ENCODE measurements at regions not wholly inside any gene's neighbourhood (a gene's known extent, or its start where the extent isn't known, plus 50 kb on each side); places are given as distances from the start of the nearest gene placed in this dataset.
A peak's percentile ranks its signal among the peaks of the same experiment; 100 is the strongest.

- DNase-seq = no peak
These were observed 206.4 kb upstream of the RPL38 start for GRCh38 chr17:73997059-73997458.

GRCh38 chr17:73998249-73998648 is 205.2 kb upstream of the RPL38 start:
- no peak for DNase-seq

GRCh38 chr17:73998653-73999645 is 204.5 kb upstream of the RPL38 start:
- DNase-seq = peak; percentile 77

DNA sequence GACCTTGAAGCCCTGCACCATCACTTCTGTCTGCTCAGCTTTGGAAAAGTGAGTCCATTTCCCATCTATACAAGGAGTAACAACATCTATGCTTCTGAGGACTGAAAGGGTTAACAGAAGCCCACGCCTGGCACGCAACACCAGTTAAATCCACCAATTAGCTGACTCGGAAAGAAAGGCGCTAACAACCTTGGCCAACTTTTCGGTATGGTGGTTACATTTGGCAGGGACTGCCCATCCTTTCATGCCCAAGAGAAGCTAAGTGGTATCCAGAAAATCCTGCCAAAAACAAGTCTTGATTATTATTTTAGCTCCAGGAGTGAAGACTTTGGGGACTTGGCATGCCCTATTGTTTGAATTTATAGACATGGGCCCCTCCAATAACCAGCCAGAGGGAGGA is 202.3 kb upstream of the RPL38 start:
- DNase-seq = no peak

DNA sequence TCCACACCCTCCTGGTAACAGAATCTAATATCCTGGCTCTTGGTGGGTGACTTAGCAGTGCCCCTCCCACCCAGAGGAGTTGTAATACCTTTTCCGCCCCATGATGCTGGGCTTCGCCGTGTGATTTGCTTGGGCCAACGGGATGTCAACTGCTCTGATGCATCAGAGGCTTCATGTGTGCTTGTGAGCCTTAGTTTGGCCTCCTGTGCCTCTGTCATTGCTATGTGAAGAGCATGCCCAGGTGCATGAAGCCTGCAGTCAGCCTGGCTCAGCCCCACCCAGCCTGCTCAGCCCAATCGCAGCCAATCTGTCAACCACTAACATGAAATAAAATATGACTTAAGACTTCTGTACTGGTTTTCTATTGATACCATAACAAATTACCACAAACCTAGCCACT is 201.2 kb upstream of the RPL38 start:
- no peak for DNase-seq

GRCh38 chr17:74004056-74004455 is 199.4 kb upstream of the RPL38 start:
- DNase-seq = no peak

DNA sequence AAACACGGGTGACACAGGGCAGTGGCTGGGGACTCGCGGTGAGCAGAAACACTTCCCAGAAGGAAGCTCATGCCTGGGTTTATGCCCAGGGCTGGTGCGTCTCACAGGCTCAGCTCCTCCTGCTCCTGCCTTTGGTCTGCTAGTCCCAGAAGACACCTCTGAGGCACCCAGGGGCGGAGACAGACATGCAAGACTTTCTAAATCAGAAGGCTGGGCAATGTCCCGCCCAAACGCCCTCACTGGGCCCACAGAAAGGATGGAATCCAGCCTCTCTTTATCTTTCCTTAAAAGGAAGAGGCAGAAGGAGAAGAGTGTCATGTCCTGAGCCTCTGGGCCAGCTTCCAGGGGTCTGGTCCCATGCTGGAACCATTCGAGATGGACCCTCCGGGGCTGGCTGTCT is 197.7 kb upstream of the RPL38 start:
- no peak for DNase-seq

DNA sequence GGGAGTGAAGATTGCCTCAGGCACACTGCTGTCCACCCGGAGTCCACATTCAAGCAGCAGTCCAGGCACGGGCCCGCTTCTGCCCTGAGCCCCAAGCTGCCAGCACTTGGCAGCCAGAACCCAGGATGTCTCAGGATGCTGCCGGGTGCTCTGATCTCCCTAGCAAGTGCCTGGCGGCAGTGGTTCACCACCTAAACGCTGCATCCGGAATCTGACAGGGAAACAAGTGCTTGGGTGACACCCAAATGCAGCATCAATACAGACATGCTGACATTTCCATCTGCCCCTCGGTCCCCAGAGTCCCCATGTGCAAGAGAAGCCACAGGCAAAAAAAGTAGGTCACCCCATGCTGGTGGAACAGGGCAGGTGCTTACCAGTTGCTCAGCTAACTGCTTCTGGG is 197.1 kb upstream of the RPL38 start:
- no peak for DNase-seq

- peak; percentile 61 for DNase-seq
These were observed 195.3 kb upstream of the RPL38 start for GRCh38 chr17:74008196-74008595.

DNA sequence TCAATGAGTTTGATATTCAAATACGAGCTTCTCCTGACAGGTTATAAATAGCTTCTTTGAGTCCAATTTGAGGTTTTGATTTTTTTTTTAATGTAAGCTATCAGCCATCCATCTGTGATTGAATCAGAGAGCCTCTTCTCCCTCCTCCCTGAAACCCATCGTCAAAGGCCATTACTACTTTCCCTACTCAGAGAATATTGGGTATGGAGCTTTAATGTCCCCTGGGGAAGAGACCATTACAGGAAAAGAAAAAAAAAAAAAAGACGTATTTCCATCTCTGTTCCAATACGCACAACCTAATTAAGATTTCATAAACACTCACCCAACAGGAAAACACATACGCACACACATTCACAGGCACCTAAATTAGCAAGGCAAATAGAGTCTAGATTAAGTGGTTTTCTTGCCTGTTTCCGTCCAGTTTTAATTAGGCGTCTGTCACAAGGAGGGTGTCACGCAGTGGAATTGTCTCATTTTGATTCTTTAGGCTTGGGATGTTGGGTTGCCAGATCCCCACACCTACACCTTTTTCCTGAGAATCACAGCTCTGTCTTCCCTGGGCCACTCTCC is 194.3 kb upstream of the RPL38 start:
- DNase-seq = no peak

GRCh38 chr17:74010903-74011302 is 192.6 kb upstream of the RPL38 start:
- no peak for DNase-seq

- no peak for DNase-seq
These were observed 191.5 kb upstream of the RPL38 start for GRCh38 chr17:74011966-74012365.

- DNase-seq = peak; percentile 51
These were observed 191.0 kb upstream of the RPL38 start for GRCh38 chr17:74012465-74012864.

DNA sequence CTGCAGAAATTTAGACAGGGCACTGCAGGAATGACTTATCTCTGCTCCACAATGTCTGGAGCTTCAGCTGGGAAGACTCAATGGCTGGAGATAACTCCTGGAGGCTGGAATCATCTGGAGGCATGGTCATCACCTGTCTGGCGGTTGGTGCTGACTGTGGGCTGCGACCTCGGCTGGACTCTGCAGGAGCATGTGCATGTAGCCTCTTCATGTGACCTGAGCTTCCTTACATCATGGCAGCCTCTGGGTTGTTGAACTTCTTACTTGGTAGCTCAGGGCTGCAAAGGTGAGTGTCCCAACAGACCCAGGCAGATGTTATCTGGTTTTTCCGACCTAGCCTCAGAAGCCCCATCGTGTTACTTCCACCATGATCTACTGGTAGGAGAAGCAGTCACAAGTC is 188.2 kb upstream of the RPL38 start:
- DNase-seq = no peak

DNA sequence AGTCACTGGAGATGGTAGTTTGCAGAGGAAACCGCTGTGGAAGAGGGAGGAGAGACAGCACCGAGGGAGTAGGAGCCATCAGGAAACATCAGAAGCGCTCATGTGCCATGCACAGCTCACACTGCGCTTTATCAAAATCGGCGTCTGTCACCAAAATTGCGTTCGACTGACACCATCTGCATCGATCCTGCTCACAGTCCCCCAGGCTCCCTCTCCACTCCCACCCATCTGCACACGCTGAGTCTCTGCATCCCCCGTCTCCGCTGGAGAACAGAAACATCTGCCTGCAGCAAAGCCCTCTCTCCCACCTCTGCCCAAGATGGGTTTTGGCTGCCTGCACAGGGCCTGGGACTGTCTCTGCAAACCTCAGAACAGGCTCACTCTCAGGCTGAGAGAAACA is 187.5 kb upstream of the RPL38 start:
- DNase-seq = no peak

DNA sequence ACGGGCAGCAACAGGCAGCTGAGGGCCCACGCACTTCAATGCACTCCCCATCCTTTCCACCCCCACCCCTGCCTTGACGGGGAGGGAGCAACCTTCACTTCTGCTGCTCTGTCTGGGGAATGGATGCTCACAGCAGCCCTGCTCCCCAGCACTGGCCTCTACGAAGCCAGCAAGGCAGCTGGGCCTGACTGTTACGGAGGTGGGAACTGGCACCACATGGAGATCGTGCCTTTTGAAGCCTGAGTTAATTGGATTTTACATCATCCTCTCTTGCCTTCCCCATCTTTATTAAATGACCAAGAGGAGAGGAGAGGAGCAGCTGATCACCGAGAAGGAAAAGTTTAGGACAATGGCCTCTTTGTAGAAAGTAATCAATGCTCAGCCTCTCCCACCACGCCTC is 187.0 kb upstream of the RPL38 start:
- no peak for DNase-seq

DNA sequence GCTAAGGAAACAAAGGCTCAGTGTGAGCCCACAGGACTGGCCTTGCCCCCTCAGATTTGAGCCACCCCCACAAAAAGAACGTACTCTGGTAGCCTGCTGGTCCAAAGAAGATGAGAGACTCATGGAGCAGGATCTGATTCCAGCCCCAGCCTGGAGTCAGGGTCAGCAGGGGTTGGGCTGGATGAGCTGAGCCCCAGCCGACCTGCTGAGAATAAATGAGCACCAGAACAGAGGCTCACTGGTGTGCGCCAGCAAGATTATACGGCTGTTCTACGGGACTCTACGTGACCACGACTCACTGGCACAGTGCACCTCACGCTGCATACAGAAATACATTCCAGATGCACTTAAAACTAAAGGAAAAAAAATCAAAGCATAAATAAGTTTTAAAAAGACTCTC is 186.0 kb upstream of the RPL38 start:
- DNase-seq = no peak

DNA sequence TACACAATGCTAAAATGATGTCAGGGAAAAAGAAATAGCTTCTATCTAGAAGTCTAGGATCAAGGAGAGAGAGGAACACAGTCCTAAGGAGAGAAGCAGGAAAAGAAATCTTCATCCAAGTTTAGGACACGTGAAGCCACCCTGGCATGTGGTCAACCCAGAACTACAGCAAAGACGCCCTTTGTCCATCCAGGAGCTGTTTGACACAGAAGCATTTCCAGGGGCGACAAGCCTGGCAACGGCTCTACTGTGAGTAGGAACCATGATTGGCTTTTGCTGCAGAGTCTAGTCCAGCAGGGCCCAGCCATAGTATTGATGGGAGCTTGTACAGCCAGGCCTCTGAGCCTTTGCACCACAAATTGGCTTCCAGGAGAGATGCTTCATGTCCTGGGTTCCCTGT is 185.4 kb upstream of the RPL38 start:
- DNase-seq = no peak

DNA sequence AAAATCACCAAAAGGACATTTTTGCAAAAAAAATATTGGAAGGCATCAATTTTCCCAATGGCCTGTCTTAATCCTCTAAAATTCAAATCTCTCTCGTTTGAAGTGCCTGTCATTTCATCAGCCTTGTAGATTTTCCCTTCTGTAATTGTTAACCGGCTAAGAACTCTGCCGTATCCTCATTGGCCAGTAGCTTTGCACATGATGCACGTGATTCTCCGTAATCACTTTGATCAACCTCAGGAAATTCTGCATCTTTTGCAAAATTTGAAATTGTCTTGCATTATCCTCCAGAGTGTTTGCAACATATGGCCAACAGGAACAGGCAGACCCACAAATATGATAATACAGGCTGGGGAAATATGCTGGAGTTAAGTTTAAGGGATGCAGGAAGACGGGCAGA is 184.2 kb upstream of the RPL38 start:
- DNase-seq = no peak

DNA sequence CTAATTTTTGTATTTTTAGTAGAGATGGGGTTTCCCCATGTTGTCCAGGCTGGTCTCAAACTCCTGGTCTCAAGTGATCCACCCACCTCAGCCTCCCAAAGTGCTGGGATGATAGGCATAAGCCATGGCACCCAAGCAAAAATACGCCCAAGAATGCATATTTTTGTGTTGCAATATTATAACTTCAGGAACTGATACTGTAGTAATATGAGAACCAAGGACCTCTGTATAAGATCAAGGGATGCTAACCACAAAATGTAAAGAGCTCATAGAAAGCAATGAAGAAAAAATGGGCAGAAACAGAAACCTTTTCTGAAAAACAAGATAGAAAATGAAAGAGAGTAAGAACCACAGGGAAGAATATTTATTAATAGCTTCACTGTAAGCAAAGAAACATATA is 183.6 kb upstream of the RPL38 start:
- DNase-seq = no peak

DNA sequence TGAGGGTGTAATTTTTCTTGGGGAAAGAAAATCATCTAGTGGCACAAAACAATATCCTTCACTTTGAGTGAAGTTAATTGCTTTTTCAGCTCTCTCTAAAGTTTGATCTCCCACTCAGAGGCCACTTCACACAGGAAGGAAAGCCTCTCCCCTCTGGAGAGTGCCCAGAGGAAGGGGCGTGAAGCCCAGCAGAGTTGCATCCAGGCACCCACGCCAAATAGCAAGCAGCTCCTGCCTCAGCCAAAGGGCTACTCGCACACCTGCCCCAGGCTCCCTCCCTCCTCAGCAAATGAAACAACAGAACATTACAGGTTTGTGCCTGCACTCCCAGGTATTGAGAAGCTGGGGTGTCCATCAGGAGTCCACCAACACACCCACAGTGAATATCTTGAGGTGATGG is 183.0 kb upstream of the RPL38 start:
- no peak for DNase-seq

- no peak for DNase-seq
These were observed 178.5 kb upstream of the RPL38 start for GRCh38 chr17:74024871-74025531.

GRCh38 chr17:74027444-74027843 is 176.0 kb upstream of the RPL38 start:
- no peak for DNase-seq

All from activated CD4-positive, alpha-beta T cell treated with anti-CD3 and anti-CD28 coated beads for 48 hours (primary cell).